Central memory CD8-positive, alpha-beta T cell (primary cell): ENCODE measurements at regions not wholly inside any gene's neighbourhood (a gene's known extent, or its start where the extent isn't known, plus 50 kb on each side); places are given as distances from the start of the nearest gene placed in this dataset.
A peak's percentile ranks its signal among the peaks of the same experiment; 100 is the strongest.

Experiments used
- ATAC-seq: fragments of 150-1000 bp; cut with Tn5 transposase; replicated peaks from 2 replicates; pipeline ENCODE4 v1.10.0; 2022; ENCODE audit warnings: mild to moderate bottlenecking, moderate FRiP score, moderate number of reproducible peaks; ENCODE audit not compliant: poor library complexity, severe bottlenecking; ENCODE audit errors: extremely low read depth
- DNase-seq, 2 donors: peaks; one replicate each; pipeline ENCODE4 v3.0.0; 2021; ENCODE audit warnings: low spot score in 2 of 2
- H3K27ac Mint-ChIP-seq: one replicate; pipeline ENCODE4 v1.8.0; 2022; ENCODE audit warnings: low read depth, mild to moderate bottlenecking, moderate library complexity, mixed read lengths
- H3K27me3 Mint-ChIP-seq: one replicate; pipeline ENCODE4 v1.8.0; 2022; ENCODE audit warnings: mixed read lengths
- H3K36me3 Mint-ChIP-seq: one replicate; pipeline ENCODE4 v1.8.0; 2022; ENCODE audit warnings: mild to moderate bottlenecking, moderate library complexity, mixed read lengths; ENCODE audit not compliant: insufficient read depth
- H3K4me1 Mint-ChIP-seq: one replicate; pipeline ENCODE4 v1.8.0; 2022; ENCODE audit warnings: mixed read lengths
- H3K4me3 Mint-ChIP-seq: one replicate; pipeline ENCODE4 v1.8.0; 2022; ENCODE audit warnings: mild to moderate bottlenecking, moderate library complexity, mixed read lengths
- H3K9me3 Mint-ChIP-seq: one replicate; pipeline ENCODE4 v1.8.0; 2022; ENCODE audit warnings: mixed read lengths

DNA sequence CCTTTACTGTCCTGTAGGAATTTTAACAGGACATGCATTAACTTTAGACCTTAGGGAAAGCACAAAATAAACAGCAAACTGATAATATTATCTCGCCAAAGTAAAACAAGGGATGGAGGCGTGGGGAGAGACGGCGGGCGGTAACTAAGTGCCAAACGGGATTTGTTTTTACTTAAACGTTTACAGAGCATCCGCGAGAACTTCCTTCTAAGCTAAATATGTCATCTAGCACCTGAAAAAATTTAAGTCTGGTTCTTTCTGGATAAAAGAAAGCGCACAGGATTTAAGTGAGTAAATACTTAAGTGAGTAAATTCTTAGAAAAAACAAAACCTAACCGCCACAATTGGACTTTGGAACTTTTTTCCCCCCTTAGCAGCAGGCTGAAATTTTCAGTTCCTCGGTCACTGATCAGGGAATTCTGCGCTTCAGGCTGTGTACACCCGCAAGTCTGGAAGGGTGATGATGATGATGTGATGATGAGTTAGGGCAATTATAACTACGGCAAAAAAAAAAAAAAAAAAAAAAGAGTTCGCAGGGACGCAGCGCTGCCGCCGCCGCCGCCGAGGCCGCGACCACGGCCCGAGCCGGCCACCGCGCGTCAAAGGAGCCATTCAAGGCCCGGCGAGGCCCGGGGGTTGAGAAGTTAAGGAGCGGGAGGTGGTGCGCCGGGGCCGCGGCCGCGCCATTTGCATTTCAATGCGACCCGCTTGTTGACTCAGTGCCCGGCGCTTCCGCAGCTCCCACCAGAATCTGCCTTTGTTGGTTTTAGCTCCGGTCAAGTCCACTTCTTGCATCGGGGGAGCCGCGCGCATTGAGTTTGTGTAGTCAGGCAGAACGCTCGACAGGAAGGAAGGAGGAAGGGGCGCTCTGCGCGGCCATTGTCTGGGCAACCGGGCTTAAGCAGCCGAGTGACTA is 108.8 kb downstream of the SPRY1 start:
- no peak for ATAC-seq
- peaks cover 8% of the 10 kb centered on the region for H3K4me1 Mint-ChIP-seq
- no peak overlapping the region for H3K27ac Mint-ChIP-seq
- H3K9me3 Mint-ChIP-seq = no peaks in the 10 kb centered on the region
- peaks cover 2% of the 10 kb centered on the region for H3K36me3 Mint-ChIP-seq
- peaks cover 34% of the 10 kb centered on the region for H3K27me3 Mint-ChIP-seq
- H3K4me3 Mint-ChIP-seq = peak overlapping the region; percentile 62
- DNase-seq = no peak

GRCh38 chr4:123506011-123506695 is 109.6 kb downstream of the SPRY1 start:
- Mint-ChIP-seq H3K27ac (no peak overlapping the region), H3K27me3 (peaks cover 34% of the 10 kb centered on the region), H3K4me3 (peak overlapping the region; percentile 62), H3K9me3 (no peaks in the 10 kb centered on the region), H3K4me1 (peaks cover 8% of the 10 kb centered on the region), H3K36me3 (peaks cover 2% of the 10 kb centered on the region)
- DNase-seq (no peak), ATAC-seq (no peak)

- H3K4me1 Mint-ChIP-seq = peaks cover 8% of the 10 kb centered on the region
- H3K9me3 Mint-ChIP-seq = no peaks in the 10 kb centered on the region
- H3K4me3 Mint-ChIP-seq = no peak overlapping the region
- peaks cover 34% of the 10 kb centered on the region for H3K27me3 Mint-ChIP-seq
- H3K27ac Mint-ChIP-seq = no peak overlapping the region
- H3K36me3 Mint-ChIP-seq = peaks cover 2% of the 10 kb centered on the region
- ATAC-seq = no peak
- DNase-seq = no peak
Measured at GRCh38 chr4:123507376-123507775, 110.8 kb downstream of the SPRY1 start.

DNA sequence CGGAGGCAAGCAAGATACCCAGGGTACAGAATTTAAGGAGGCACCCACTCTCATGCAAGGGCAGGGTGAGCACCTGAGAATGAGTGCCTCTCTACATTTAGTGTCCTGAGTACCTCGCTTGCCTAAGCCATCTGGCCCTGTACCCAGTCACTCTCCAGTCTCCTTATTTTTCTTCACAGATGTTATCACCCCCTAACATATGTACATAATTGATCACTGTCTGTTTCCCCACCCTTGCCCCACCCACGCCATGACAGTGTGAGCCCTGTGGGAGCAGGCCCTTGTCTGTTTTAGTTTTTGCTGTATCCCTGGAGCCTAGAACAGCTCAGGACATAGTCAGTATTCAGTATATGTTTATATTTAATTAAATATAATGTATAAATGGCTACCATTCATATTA is 113.6 kb downstream of the SPRY1 start:
- H3K4me1 Mint-ChIP-seq = peaks cover 7% of the 10 kb centered on the region
- H3K27me3 Mint-ChIP-seq = peaks cover 34% of the 10 kb centered on the region
- no peak overlapping the region for H3K4me3 Mint-ChIP-seq
- no peak for ATAC-seq
- no peak overlapping the region for H3K27ac Mint-ChIP-seq
- H3K9me3 Mint-ChIP-seq = no peaks in the 10 kb centered on the region
- H3K36me3 Mint-ChIP-seq = peaks cover 2% of the 10 kb centered on the region
- DNase-seq = no peak

DNA sequence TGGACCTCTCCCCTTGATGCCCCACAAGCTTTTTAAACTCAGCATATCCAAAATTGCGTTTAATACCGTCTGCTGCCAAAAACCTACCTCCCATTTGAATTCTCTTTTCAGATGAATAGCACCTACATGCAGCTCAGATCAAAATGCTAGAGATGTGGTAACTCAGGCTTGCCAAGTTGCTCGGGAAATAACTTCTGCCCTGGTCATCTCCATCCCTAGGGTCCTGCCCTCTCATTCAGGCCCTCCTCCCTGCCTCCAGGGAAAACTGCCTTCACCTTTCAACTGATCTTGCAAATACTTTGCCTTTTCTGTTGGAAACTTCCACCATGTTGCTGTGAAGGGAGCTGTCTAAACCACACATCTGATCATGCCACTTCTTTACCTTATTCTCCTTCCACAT is 114.1 kb downstream of the SPRY1 start:
- peaks cover 2% of the 10 kb centered on the region for H3K36me3 Mint-ChIP-seq
- H3K9me3 Mint-ChIP-seq = no peaks in the 10 kb centered on the region
- ATAC-seq = no peak
- no peak overlapping the region for H3K27ac Mint-ChIP-seq
- peaks cover 30% of the 10 kb centered on the region for H3K27me3 Mint-ChIP-seq
- H3K4me1 Mint-ChIP-seq = peaks cover 2% of the 10 kb centered on the region
- no peak for DNase-seq
- no peak overlapping the region for H3K4me3 Mint-ChIP-seq

DNA sequence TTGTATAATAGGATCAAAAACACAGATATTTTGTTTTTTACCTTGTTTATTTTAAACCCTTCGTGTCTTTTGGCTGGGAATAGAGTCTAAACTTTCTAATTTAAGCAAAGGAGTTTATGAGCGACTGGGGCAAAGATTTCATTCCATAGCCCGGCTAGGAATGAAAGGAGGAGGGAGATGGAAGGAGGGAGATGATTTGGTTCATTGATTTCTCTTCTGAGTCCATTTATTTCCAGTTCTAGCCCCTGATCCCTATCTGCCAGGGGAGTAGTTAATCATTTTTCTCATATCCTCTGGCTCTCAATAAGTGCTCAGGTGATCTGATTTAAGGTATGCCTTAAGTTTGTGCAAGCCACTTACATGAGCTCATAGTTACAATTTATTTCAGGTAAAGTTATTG is 120.0 kb downstream of the SPRY1 start:
- Mint-ChIP-seq H3K36me3 (no peaks in the 10 kb centered on the region), H3K9me3 (no peaks in the 10 kb centered on the region), H3K4me1 (no peaks in the 10 kb centered on the region), H3K4me3 (no peak overlapping the region), H3K27me3 (peaks cover 15% of the 10 kb centered on the region), H3K27ac (no peak overlapping the region)
- ATAC-seq (no peak), DNase-seq (no peak)

DNA sequence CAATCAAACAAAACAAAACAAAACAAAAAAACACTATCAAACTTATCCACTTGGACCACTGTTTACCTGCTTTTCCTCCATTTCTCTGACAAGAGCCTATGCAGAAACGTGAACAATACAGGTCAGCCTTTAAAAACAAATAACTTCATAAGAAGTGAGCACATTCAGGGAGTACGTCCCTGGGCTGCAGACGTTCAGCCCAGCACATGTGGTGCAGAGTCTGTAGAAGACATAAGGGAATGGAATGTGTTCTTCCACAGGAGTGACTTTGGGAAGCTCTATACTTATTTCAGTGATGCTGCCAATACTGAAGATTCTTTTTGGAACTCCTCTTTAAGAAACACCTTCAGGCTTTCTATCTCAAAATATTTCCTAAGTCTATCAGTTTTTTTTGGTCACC is 120.6 kb downstream of the SPRY1 start:
- Mint-ChIP-seq H3K27ac (no peak overlapping the region), H3K4me3 (no peak overlapping the region), H3K36me3 (no peaks in the 10 kb centered on the region), H3K4me1 (no peaks in the 10 kb centered on the region), H3K27me3 (peaks cover 15% of the 10 kb centered on the region), H3K9me3 (no peaks in the 10 kb centered on the region)
- ATAC-seq (no peak), DNase-seq (no peak)

DNA sequence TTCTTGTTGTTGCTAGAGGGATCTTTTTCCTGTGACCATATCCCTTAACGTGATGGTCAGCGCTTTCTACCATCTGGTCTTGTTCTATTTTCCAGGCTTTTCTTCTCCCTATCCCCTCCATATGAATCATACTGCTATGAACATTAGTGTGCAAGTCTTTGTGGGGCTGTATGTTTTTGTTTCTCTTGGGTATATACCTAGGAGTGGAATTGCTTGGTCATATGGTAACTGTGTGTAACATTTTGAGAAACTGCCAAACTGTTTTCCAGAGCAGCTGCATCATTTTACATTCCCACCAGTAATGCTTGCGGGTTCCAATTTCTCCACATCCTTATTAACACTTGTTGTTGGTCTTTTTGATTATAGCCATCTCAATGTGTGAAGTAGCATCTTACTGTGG is 121.4 kb downstream of the SPRY1 start:
- no peak for ATAC-seq
- no peak overlapping the region for H3K4me3 Mint-ChIP-seq
- H3K4me1 Mint-ChIP-seq = no peaks in the 10 kb centered on the region
- no peak for DNase-seq
- H3K27me3 Mint-ChIP-seq = peaks cover 15% of the 10 kb centered on the region
- H3K9me3 Mint-ChIP-seq = no peaks in the 10 kb centered on the region
- H3K27ac Mint-ChIP-seq = no peak overlapping the region
- no peaks in the 10 kb centered on the region for H3K36me3 Mint-ChIP-seq

DNA sequence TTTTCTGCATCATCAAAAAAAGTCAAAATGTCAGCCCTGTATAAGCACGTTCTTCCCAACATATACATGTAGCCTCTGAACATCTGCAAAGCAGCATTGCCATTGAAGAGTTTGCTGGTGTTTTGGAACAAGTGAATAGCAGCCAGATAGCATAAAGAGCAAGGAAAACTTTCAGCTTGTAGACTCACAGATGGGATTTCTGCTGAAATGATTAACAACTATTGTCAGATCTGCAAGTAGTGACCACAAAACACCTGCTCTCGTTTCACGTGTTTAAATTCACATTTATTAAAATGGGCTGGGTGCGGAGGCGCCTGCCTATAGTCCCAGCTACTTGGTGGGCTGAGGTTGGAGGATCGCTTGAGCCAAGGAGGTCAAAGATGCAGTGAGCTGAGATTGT is 123.7 kb downstream of the SPRY1 start:
- H3K27ac Mint-ChIP-seq = no peak overlapping the region
- H3K36me3 Mint-ChIP-seq = no peaks in the 10 kb centered on the region
- H3K4me3 Mint-ChIP-seq = no peak overlapping the region
- H3K9me3 Mint-ChIP-seq = no peaks in the 10 kb centered on the region
- ATAC-seq (no peak), DNase-seq (no peak)
- H3K27me3 Mint-ChIP-seq = no peaks in the 10 kb centered on the region
- no peaks in the 10 kb centered on the region for H3K4me1 Mint-ChIP-seq

DNA sequence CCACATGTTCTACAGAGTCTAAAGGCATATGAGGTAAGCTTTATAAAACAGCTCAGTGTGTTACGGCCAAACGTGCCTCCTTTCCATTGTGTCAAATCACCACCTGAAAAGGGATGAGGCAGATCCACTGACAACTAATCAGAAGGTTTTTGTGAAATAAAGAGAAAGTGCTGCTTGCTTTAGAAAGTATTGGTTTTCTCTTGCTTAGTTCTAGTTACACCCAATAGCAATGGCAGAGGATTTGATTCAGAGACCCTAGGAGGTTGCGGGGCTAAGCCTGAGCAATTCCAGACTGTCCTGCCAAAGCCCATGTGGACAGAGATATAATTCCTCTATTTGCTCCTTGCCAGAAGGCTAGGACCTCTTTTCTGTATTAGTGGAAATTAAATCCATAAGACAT is 125.5 kb downstream of the SPRY1 start:
- H3K36me3 Mint-ChIP-seq = no peaks in the 10 kb centered on the region
- H3K4me1 Mint-ChIP-seq = no peaks in the 10 kb centered on the region
- no peaks in the 10 kb centered on the region for H3K9me3 Mint-ChIP-seq
- no peak overlapping the region for H3K4me3 Mint-ChIP-seq
- DNase-seq (no peak), ATAC-seq (no peak)
- H3K27ac Mint-ChIP-seq = no peak overlapping the region
- no peaks in the 10 kb centered on the region for H3K27me3 Mint-ChIP-seq

DNA sequence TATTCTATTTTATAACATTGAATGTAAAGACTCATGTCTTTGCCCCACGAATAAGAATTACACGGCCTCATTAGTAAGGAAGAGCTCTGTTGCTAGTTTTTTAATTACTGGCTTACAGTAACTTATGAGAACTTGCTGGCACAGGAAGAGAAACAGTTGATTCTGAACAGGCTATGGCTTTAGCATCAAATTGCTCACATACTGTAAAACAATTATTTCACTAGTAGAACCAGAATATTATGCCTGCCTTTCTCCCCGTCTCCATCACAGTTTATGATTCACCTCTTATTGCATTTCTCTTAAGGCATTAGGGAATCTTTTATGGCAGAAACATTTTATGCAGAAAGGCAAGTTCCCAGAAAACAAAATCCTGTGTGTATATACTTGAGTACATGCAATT is 126.1 kb downstream of the SPRY1 start:
- DNase-seq = no peak

GRCh38 chr4:123524958-123525628 is 128.5 kb downstream of the SPRY1 start:
- H3K4me1 Mint-ChIP-seq = no peaks in the 10 kb centered on the region
- H3K4me3 Mint-ChIP-seq = no peak overlapping the region
- ATAC-seq (no peak), DNase-seq (no peak)
- H3K27me3 Mint-ChIP-seq = no peaks in the 10 kb centered on the region
- no peaks in the 10 kb centered on the region for H3K36me3 Mint-ChIP-seq
- H3K9me3 Mint-ChIP-seq = no peaks in the 10 kb centered on the region
- H3K27ac Mint-ChIP-seq = no peak overlapping the region

More for the DNA sequence above, 126.1 kb downstream of the SPRY1 start:
- no peaks in the 10 kb centered on the region for H3K36me3 Mint-ChIP-seq
- no peaks in the 10 kb centered on the region for H3K4me1 Mint-ChIP-seq
- H3K9me3 Mint-ChIP-seq = no peaks in the 10 kb centered on the region
- no peak overlapping the region for H3K4me3 Mint-ChIP-seq
- no peak overlapping the region for H3K27ac Mint-ChIP-seq
- ATAC-seq = no peak
- no peaks in the 10 kb centered on the region for H3K27me3 Mint-ChIP-seq
